VCaP (cell line): ENCODE measurements at regions not wholly inside any gene's neighbourhood (a gene's known extent, or its start where the extent isn't known, plus 50 kb on each side); places are given as distances from the start of the nearest gene placed in this dataset.

ENCODE experiments used
- H3K27ac ChIP-seq: fragments of 450-650 bp; 2 replicates; pipeline ENCODE4 v1.5.1; 2017
- TF ChIP-seq, protein P1 (sequence below): fragments of 450-650 bp; conservative IDR thresholded peaks from 2 replicates; pipeline ENCODE4 v1.5.1; 2017; ENCODE audit warnings: mild to moderate bottlenecking, moderate library complexity

DNA sequence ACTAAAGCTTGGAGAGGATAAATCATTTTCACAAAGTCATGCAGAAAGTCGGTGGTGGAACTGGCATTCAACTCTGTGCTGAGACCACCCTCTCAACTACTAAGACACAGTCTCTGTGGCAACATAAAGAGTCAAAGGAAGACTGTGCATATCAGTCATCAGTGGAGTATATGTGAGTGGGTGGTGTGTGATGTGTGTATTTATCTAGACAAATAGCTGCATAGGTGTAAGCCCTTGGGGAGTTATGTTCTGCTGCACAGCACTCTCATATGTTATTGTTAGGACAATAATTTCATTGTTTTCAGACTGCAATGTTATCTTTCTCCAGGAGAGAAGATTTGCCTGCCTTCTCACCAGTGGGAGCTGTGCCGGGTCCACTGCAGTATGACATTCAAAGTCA is 186.3 kb upstream of the HNRNPA3 start:
- TF ChIP-seq, protein P1, sequence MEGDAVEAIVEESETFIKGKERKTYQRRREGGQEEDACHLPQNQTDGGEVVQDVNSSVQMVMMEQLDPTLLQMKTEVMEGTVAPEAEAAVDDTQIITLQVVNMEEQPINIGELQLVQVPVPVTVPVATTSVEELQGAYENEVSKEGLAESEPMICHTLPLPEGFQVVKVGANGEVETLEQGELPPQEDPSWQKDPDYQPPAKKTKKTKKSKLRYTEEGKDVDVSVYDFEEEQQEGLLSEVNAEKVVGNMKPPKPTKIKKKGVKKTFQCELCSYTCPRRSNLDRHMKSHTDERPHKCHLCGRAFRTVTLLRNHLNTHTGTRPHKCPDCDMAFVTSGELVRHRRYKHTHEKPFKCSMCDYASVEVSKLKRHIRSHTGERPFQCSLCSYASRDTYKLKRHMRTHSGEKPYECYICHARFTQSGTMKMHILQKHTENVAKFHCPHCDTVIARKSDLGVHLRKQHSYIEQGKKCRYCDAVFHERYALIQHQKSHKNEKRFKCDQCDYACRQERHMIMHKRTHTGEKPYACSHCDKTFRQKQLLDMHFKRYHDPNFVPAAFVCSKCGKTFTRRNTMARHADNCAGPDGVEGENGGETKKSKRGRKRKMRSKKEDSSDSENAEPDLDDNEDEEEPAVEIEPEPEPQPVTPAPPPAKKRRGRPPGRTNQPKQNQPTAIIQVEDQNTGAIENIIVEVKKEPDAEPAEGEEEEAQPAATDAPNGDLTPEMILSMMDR: no peak
- peak overlapping the region; percentile 76; the same call in 1 of the 2 replicates for H3K27ac ChIP-seq

DNA sequence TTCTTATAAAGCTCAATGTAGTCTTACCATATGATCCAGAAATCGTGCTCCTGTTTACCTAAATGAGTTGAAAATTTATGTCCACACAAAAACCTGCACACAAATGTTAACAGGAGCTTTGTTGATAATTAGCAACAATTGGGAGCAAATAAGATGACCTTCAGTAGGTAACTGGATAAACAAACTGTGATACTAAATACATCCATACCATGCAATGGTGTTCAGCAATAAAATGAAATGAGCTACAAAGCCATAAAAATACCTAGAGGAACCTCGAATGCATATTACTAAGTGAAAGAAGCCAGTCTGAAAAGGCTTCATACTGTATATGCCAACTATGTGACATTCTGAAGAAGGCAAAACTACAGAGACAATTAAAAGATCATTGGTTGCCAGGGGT is 185.6 kb upstream of the HNRNPA3 start:
- H3K27ac ChIP-seq: peak overlapping the region; percentile 76; the same call in 1 of the 2 replicates
- TF ChIP-seq, protein P1: no peak

DNA sequence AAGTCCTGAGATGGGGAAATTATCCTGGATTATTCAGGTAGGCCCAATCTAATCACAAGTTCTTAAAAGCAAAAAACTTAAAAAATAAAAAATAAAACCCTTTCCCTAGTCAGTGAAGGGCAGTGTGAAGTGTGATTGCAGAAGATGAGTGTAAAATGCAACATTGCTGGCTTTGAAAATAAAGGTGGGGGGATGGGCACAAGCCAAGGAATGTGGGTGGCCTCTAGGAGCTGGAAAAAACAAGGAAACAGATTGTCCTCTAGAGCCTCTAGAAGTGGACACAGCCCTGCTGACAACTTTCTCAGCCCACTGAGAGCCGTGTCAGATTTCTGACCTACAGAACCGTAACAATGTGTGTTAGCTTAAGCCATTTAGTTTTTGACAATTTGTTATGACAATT is 184.3 kb upstream of the HNRNPA3 start:
- TF ChIP-seq, protein P1: no peak
- H3K27ac ChIP-seq: peak overlapping the region; percentile 76; the same call in 1 of the 2 replicates

DNA sequence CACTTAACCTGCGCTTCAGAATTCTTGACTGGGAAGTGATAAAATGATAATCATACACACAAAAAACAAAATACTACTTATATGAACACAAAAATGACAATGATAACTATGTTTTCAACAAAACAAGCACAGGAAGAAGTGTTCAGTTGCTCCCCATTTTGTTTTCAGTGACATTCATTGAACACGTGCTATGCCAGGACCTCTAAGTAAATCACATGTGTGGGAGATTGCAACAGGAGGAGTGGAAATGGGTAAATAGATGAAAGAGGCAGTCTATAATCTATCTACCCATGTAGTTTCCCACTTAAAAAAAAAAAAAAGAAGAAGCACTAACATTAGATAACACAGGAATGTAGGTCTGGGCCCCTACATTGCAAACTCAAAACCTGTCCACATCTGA is 183.5 kb upstream of the HNRNPA3 start:
- TF ChIP-seq, protein P1: no peak
- H3K27ac ChIP-seq: peak overlapping the region; percentile 76

DNA sequence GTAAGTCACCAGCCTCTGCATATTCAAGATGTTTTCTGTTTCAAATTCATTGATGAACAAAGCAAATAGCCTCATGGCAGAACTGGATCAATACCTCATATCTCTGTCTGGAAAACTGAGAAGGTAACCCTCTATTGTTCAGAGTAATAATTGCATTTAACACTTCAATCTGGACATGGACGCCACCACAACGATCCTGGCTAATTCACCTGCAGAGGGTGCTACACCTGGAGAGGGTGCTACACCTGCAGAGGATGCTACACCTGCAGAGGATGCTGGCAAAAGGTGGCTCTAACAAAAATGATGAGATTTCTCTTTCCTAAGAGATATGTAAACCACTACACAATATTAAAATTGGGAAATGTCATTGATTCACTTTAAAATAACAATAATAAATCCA is 183.1 kb upstream of the HNRNPA3 start:
- peak overlapping the region; percentile 76 for H3K27ac ChIP-seq
- TF ChIP-seq, protein P1: peak; percentile 26; the same call in 1 of the 2 replicates

DNA sequence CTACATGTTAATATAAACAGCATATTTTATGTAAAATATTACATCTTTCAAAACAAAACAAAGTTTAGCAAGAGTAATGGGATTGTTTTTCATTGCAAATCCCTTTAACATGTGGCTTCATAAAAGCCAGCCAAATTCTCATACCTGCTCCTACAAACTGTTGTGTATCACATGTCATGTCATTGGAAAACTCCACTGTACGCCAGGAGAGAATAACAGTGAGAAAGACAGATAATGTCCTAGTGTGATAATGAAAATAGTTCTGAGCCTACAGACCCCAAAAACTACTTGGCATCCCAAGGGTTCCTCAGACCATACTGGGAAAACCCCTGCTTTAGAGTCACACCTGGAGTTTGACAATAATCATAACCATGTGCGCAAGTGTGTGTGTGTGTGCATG is 182.7 kb upstream of the HNRNPA3 start:
- peak overlapping the region; percentile 76 for H3K27ac ChIP-seq
- TF ChIP-seq, protein P1: no peak

DNA sequence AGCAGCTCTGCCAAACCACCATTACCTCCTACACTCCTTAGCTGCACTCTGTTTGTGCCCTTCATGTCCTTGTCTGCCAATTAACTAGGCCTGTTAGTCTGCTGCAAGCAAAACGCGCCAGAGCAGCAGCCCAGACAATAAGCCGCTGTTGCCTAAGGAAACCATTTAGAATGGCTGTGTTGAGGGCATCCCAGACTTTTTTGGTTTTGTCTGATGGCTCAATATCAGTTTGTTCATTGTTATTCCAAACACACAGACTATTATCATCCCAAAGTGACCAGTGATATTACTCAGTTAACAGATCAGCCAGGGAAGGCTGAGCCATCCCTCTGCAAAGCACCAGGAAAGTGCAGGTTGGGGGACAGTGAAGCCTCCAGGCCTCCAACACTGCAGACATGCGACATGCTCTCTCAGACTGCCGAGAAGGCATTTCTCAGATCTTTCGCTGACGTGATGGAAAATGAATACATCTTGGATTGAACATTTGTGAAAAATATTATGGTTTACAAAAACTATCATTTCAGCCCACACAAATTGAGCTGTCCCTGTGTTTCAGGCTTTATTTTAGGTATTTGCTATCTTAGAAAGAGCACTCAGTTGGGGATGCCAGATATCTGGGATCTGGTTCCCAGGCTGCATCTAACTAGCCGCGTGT is 182.0 kb upstream of the HNRNPA3 start:
- TF ChIP-seq, protein P1: no peak
- H3K27ac ChIP-seq: peak overlapping the region; percentile 76
